GM21526 (cell line): ENCODE measurements at regions not wholly inside any gene's neighbourhood (a gene's known extent, or its start where the extent isn't known, plus 50 kb on each side); places are given as distances from the start of the nearest gene placed in this dataset.

Source experiments
- ATAC-seq: cut with Tn5 transposase; IDR thresholded peaks from one replicate; pipeline ENCODE4 v1.9.1; 2021; ENCODE audit warnings: moderate library complexity; ENCODE audit not compliant: unreplicated experiment, low FRiP score

- no peak for ATAC-seq
Observed at GRCh38 chr14:51145246-51145645, 50.3 kb upstream of the TRIM9 start.

GRCh38 chr14:51147183-51147582, 52.3 kb upstream of the TRIM9 start:
- no peak for ATAC-seq

- ATAC-seq, result no peak
Observed at GRCh38 chr14:51155326-51155725, 60.4 kb upstream of the TRIM9 start.

DNA sequence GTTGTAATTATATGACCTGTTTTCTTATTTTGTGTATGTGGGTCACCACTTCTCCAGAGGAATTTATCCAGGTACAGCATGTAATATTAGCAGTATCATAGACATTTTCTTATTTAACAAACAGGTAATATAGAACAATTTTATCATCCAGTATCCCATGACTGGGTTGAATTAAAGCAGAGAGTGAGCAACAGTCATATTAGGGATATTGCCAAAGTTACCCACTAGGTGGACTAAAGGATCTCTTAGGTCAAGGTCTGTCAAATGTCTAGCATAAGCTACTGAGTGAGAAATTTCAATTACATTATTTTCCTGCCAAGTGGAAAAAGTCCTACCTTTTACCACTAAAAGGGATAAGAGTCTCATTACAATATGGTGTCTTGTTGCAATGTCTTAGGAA, 62.1 kb upstream of the TRIM9 start:
- no peak for ATAC-seq

DNA sequence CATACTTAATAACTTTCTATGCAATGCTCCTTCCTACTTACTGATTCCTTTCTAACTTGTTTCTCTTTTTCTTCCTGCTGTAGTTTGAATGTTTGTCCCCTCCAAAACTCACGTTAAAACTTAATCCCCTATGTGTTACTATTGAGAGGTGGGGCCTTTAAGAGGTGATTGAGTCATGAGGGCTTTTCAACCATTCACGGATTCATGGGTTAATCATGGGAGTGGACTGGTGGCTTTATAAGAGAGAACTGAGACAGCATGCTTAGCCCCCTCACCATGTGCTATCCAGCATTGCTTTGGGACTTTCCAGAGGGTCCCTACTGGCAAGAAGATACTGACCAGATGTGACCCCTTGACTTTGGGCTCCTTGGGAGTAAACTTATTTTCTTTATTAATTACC, 66.0 kb upstream of the TRIM9 start:
- no peak for ATAC-seq

- no peak for ATAC-seq
Observed at GRCh38 chr14:51165415-51165814, 70.5 kb upstream of the TRIM9 start.

- no peak for ATAC-seq
Observed at GRCh38 chr14:51167587-51168214, 72.3 kb upstream of the TMX1 start.

DNA sequence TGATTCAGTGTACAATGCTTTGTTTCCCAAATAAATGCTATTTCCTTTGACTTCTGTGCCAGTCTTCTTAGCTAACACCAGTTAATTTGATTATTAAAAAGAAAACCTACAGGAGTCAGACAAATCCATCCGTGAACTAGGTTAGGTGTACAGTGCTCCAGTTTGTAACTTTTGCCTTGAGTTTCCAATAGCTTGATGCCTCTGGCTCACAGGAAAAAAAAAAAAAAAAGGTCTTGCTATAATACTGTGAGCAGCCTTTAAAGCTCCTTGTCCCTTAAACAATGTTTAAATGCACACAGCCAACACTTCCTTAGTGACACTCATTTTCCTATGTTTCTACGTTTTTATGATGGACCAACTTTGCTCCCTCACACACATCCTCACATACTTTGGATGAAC, 71.8 kb upstream of the TMX1 start:
- ATAC-seq, result no peak

DNA sequence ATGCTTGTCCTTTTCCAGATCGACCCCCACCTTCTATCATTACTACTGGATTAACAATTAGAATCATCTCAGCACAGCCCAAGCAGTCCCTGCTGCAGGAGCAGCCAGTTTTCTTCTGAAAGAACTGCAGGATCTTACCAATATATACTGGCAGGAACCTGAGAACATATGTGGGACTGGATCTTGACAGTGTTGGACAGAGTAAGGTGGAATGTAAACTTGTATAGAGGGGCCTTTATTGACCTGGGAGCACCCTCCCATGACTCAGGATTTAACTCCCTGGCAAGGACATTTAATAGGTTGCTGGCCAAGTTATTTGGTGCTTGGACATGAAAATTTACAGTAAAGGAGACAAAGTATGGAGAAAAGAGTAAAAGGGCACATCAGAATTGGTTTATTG, 66.2 kb upstream of the TMX1 start:
- no peak for ATAC-seq

- ATAC-seq, result no peak
Observed at GRCh38 chr14:51176839-51177238, 63.2 kb upstream of the TMX1 start.

DNA sequence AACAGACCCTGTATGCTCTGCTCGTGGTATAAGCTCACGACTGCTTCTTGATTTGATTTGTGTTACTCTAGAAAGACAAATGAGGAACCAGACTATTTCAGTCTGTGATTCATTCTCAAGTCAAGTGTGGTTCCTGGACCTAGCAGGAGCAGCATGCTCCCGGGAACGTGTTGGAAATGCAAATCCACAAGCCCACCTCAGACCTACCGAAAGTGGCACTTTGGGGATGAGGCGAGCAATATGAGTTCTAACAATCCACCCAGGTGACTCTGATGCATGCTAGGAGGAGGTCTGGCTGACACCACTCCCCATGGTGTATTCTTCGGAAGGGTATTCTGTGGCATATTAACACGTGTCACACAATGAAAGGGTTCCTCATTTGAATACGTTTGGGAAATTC, 59.5 kb upstream of the TMX1 start:
- peak; percentile 78 for ATAC-seq

GRCh38 chr14:51182131-51182565, 57.9 kb upstream of the TMX1 start:
- ATAC-seq, result no peak

GRCh38 chr14:51185180-51185579, 54.9 kb upstream of the TMX1 start:
- ATAC-seq, result no peak

GRCh38 chr14:51185754-51186153, 54.3 kb upstream of the TMX1 start:
- ATAC-seq, result peak; percentile 89

DNA sequence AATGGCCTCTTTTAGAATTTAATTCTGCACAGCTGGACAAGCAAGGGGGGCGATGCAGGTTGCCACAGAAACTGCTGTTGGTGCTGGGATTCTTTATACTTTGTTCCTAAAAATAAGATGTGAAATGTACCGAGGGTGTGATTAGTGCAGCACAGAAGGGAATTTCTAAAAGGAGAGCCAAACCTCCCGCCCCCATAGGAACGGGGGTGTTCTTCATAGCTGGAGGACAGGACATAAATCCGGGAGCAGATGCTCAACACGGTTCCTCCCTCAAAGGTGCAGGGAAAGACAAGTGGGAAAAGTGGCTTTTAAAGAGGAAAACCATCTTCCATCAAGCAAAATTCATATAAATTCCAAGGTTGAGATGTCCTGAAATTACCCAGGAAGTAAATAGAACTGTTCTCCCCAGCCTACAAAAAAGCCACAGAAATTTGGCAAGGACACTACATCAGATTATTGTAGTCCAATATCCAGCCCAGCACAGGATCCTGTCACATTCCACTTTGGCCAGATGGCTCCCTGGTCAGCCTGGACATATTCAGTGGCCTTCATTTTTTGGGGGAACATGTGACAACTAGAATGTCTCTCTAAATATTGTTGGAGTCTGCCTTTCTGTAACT, 51.4 kb upstream of the TMX1 start:
- ATAC-seq, result no peak

DNA sequence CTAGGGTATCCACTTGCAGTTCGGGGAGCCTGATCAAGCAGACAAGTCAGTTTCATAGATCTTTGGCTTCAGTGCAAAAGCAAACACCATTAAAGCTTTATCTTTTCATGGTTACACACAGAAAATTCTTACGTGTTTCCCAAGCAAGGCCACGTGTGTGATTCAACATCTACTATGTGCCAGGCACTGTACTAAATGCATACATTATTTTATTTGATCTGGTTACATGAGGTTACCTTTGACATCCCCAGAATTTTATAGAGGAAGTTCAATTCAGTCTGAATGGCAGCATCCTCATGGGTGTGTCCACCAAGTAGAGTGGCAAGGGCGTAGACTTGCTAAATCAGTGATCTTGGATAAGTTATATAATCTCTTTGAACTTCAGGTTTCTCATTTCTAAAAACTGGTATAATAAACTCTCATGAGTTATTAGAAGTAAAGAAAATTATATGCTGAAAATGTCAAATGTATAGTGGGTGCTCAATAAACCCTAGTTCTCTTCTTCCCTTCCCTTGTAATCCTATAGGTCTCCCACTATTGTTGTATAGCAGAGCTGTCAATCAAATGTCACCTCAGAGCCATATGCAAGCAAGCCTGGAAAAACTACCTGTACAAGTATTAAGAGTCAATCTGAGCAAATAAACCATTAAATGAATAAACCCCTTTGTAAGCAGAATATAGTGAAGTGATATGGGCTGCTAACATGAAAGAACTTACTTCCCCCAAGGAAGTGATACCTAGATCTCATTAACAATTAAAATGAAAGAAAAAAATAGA, 50.3 kb upstream of the TMX1 start:
- ATAC-seq, result no peak
